ENCODE measurements at regions not wholly inside any gene's neighbourhood (a gene's known extent, or its start where the extent isn't known, plus 50 kb on each side); places are given as distances from the start of the nearest gene placed in this dataset.

- ChIA-PET RAD21 (ENCODE audit: low non-redundant PET in 1 of 2, low total read pairs in 2 of 2, uncharacterized antibody in 2 of 2, unreplicated experiment in 2 of 2) (no interaction called here), CTCF (no interaction called here), POLR2A (no interaction called here)
- Histone ChIP-seq H3K9me2 (ENCODE audit: insufficient read depth) (no peaks in the 10 kb centered on the region), H3K9me3 (ENCODE audit: control insufficient read depth in 1 of 2, insufficient read depth in 1 of 2, low read depth in 1 of 2, low read length in 2 of 2) (peaks cover 0 to 4% of the 10 kb centered on the region in 2 experiments; a peak in 1 of 4 replicates), H4K20me1 (ENCODE audit: insufficient read depth) (no peaks in the 10 kb centered on the region), H3K4me1 (ENCODE audit: control insufficient read depth in 1 of 2, insufficient read depth in 2 of 2, low read length in 2 of 2) (no peaks in the 10 kb centered on the region), H2AFZ (ENCODE audit: low read depth, low read length, poor library complexity, severe bottlenecking) (no peak overlapping the region), H3K27me3 (ENCODE audit: insufficient read depth, low read length) (no peaks in the 10 kb centered on the region), H3K79me2 (ENCODE audit: insufficient read depth, low read length) (no peaks in the 10 kb centered on the region), H3K4me3 (replicated peaks in 1 of 2; ENCODE audit: low read depth in 1 of 2, low read length in 2 of 2) (no peak overlapping the region), H3K4me2 (ENCODE audit: low read length) (no peak overlapping the region), H3K27ac (ENCODE audit: low read depth, low read length) (no peak overlapping the region), H3K9ac (ENCODE audit: low read length) (no peak overlapping the region), H3K36me3 (ENCODE audit: control insufficient read depth in 1 of 2, insufficient read depth in 2 of 2, low read length in 2 of 2) (no peaks in the 10 kb centered on the region)
- ATAC-seq (no peak), DNase-seq (ENCODE audit: low read depth, low spot score) (no peak)
- intact Hi-C loops (cut with micrococcal nuclease), result no loop called here
- BruUV-seq (replicated peaks), result no TSS peak
- TF ChIP-seq EGR1 (IDR thresholded peaks at IDR 0.05; ENCODE audit: low read depth), result no peak
- no peak for TF ChIP-seq CTCF (IDR thresholded peaks at IDR 0.05 in 2 of 3, conservative IDR thresholded peaks at IDR 0.05 in 1 of 3; ENCODE audit: borderline replicate concordance in 1 of 3, insufficient read depth in 1 of 3, low read depth in 2 of 3, low read length in 2 of 3)
- TF ChIP-seq YY1 (IDR thresholded peaks at IDR 0.05; ENCODE audit: extremely low read depth, insufficient replicate concordance, low read depth, low read length), result no peak
- no peak for TF ChIP-seq SRF (IDR thresholded peaks at IDR 0.05; ENCODE audit: low read depth)
- TF ChIP-seq POLR2AphosphoS5 (IDR thresholded peaks at IDR 0.05; ENCODE audit: low read depth, low read length), result no peak
- TF ChIP-seq JUND (IDR thresholded peaks at IDR 0.05), result no peak
- TF ChIP-seq SP1 (IDR thresholded peaks at IDR 0.05; ENCODE audit: low read depth), result no peak
- no peak for TF ChIP-seq ZNF274 (IDR thresholded peaks at IDR 0.05; ENCODE audit: low read depth, low read length)
- TF ChIP-seq, protein P1, sequence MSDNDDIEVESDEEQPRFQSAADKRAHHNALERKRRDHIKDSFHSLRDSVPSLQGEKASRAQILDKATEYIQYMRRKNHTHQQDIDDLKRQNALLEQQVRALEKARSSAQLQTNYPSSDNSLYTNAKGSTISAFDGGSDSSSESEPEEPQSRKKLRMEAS (IDR thresholded peaks at IDR 0.05), result no peak
- TF ChIP-seq, protein P2, sequence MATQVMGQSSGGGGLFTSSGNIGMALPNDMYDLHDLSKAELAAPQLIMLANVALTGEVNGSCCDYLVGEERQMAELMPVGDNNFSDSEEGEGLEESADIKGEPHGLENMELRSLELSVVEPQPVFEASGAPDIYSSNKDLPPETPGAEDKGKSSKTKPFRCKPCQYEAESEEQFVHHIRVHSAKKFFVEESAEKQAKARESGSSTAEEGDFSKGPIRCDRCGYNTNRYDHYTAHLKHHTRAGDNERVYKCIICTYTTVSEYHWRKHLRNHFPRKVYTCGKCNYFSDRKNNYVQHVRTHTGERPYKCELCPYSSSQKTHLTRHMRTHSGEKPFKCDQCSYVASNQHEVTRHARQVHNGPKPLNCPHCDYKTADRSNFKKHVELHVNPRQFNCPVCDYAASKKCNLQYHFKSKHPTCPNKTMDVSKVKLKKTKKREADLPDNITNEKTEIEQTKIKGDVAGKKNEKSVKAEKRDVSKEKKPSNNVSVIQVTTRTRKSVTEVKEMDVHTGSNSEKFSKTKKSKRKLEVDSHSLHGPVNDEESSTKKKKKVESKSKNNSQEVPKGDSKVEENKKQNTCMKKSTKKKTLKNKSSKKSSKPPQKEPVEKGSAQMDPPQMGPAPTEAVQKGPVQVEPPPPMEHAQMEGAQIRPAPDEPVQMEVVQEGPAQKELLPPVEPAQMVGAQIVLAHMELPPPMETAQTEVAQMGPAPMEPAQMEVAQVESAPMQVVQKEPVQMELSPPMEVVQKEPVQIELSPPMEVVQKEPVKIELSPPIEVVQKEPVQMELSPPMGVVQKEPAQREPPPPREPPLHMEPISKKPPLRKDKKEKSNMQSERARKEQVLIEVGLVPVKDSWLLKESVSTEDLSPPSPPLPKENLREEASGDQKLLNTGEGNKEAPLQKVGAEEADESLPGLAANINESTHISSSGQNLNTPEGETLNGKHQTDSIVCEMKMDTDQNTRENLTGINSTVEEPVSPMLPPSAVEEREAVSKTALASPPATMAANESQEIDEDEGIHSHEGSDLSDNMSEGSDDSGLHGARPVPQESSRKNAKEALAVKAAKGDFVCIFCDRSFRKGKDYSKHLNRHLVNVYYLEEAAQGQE (IDR thresholded peaks at IDR 0.05; ENCODE audit: low read depth), result no peak
- TF ChIP-seq POLR2A (IDR thresholded peaks at IDR 0.05; ENCODE audit: borderline replicate concordance, extremely low read depth, insufficient read depth, insufficient read length), result no peak
- no peak for TF ChIP-seq CBX3 (IDR thresholded peaks at IDR 0.05; ENCODE audit: low read depth)
- TF ChIP-seq RAD21 (IDR thresholded peaks at IDR 0.05; ENCODE audit: low read depth), result no peak
- TF ChIP-seq ELF1 (IDR thresholded peaks at IDR 0.05; ENCODE audit: borderline replicate concordance, low read depth), result no peak
- TF ChIP-seq ATF3 (IDR thresholded peaks at IDR 0.05), result no peak
- TF ChIP-seq, protein P3, sequence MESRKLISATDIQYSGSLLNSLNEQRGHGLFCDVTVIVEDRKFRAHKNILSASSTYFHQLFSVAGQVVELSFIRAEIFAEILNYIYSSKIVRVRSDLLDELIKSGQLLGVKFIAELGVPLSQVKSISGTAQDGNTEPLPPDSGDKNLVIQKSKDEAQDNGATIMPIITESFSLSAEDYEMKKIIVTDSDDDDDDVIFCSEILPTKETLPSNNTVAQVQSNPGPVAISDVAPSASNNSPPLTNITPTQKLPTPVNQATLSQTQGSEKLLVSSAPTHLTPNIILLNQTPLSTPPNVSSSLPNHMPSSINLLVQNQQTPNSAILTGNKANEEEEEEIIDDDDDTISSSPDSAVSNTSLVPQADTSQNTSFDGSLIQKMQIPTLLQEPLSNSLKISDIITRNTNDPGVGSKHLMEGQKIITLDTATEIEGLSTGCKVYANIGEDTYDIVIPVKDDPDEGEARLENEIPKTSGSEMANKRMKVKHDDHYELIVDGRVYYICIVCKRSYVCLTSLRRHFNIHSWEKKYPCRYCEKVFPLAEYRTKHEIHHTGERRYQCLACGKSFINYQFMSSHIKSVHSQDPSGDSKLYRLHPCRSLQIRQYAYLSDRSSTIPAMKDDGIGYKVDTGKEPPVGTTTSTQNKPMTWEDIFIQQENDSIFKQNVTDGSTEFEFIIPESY (IDR thresholded peaks at IDR 0.05; ENCODE audit: extremely low read depth, insufficient replicate concordance, low read length), result no peak
These were observed 630.7 kb upstream of the ACO1 start for GRCh38 chr9:31753756-31754155.
